ENCODE measurements at regions not wholly inside any gene's neighbourhood (a gene's known extent, or its start where the extent isn't known, plus 50 kb on each side); places are given as distances from the start of the nearest gene placed in this dataset.

DNA sequence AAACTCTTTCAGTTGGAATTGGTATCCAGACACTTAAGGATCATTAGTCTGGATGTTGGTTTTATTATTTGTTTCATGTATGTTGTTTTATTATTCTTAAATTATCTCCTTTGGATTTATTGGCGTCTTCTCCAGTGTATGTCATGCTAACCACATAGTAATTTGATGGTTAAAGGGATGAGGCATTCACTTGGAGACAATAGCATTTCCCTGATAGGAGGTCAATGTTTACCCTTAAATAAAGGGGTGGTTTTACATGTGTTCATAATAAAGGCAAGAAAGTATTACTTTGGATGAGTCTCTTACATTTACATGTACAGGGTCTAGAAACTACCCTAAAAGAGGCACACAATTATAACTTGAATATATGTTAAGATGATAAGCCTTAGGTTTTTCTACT is 51.2 kb upstream of the RNF144B start:
- Histone ChIP-seq H2AFZ (ENCODE audit: low read length) (no peak overlapping the region), H3K9me2 (replicated peaks; ENCODE audit: insufficient read depth, low read length) (no peaks in the 10 kb centered on the region), H3K9ac (ENCODE audit: low read length) (no peak overlapping the region), H3K4me3 (ENCODE audit: low read length) (no peak overlapping the region), H3K9me3 (replicated peaks; ENCODE audit: insufficient read depth, low read length) (no peaks in the 10 kb centered on the region), H3K79me2 (ENCODE audit: low read length) (no peaks in the 10 kb centered on the region), H3K4me1 (ENCODE audit: low read length) (no peaks in the 10 kb centered on the region), H3K36me3 (replicated peaks; ENCODE audit: insufficient read depth, low read length) (no peaks in the 10 kb centered on the region), H3K4me2 (ENCODE audit: low read depth, low read length) (no peak overlapping the region), H4K20me1 (ENCODE audit: insufficient read depth, low read length) (no peaks in the 10 kb centered on the region), H3K27me3 (replicated peaks; ENCODE audit: insufficient read depth, low read length) (no peaks in the 10 kb centered on the region), H3F3A (ENCODE audit: insufficient read depth, low read length) (no peaks in the 10 kb centered on the region), H3K27ac (ENCODE audit: low read length) (no peak overlapping the region)
- no peak for DNase-seq
- TF ChIP-seq EZH2 (optimal IDR thresholded peaks at IDR 0.05; ENCODE audit: low read depth, low read length) (no peak), EZH2phosphoT487 (IDR thresholded peaks at IDR 0.05; ENCODE audit: low read length) (no peak)
- TF ChIP-seq, protein P1, sequence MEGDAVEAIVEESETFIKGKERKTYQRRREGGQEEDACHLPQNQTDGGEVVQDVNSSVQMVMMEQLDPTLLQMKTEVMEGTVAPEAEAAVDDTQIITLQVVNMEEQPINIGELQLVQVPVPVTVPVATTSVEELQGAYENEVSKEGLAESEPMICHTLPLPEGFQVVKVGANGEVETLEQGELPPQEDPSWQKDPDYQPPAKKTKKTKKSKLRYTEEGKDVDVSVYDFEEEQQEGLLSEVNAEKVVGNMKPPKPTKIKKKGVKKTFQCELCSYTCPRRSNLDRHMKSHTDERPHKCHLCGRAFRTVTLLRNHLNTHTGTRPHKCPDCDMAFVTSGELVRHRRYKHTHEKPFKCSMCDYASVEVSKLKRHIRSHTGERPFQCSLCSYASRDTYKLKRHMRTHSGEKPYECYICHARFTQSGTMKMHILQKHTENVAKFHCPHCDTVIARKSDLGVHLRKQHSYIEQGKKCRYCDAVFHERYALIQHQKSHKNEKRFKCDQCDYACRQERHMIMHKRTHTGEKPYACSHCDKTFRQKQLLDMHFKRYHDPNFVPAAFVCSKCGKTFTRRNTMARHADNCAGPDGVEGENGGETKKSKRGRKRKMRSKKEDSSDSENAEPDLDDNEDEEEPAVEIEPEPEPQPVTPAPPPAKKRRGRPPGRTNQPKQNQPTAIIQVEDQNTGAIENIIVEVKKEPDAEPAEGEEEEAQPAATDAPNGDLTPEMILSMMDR (IDR thresholded peaks at IDR 0.05; ENCODE audit: low read length) = no peak

DNA sequence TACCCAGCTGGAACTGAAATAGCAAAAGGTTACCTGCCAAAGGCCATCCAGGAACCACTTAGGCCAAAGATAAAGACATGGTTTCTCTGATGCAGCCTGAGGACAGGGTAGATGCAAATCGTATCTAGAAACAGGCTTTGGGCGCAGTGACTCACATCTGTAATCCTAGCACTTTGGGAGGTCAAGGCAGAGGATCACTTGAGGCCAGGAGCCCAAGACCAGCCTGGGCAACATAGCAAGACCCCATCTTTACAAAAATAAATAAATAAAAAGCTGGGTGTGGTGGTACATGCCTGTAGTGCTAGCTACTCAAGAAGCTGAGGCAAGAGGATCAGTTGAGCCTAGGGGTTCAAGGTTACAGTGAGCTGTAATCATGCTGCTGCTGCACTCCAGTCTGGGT is 52.9 kb upstream of the RNF144B start:
- Histone ChIP-seq H3F3A (ENCODE audit: insufficient read depth, low read length) (no peaks in the 10 kb centered on the region), H3K9me3 (replicated peaks; ENCODE audit: insufficient read depth, low read length) (no peaks in the 10 kb centered on the region), H4K20me1 (ENCODE audit: insufficient read depth, low read length) (no peaks in the 10 kb centered on the region), H3K27ac (ENCODE audit: low read length) (no peak overlapping the region), H3K4me1 (ENCODE audit: low read length) (no peaks in the 10 kb centered on the region), H3K9ac (ENCODE audit: low read length) (no peak overlapping the region), H3K4me3 (ENCODE audit: low read length) (no peak overlapping the region), H3K4me2 (ENCODE audit: low read depth, low read length) (no peak overlapping the region), H3K27me3 (replicated peaks; ENCODE audit: insufficient read depth, low read length) (no peaks in the 10 kb centered on the region), H3K79me2 (ENCODE audit: low read length) (no peaks in the 10 kb centered on the region), H3K9me2 (replicated peaks; ENCODE audit: insufficient read depth, low read length) (no peaks in the 10 kb centered on the region), H3K36me3 (replicated peaks; ENCODE audit: insufficient read depth, low read length) (no peaks in the 10 kb centered on the region), H2AFZ (ENCODE audit: low read length) (no peak overlapping the region)
- TF ChIP-seq EZH2 (optimal IDR thresholded peaks at IDR 0.05; ENCODE audit: low read depth, low read length) = no peak
- TF ChIP-seq, protein P1 (IDR thresholded peaks at IDR 0.05; ENCODE audit: low read length) = no peak
- no peak for TF ChIP-seq EZH2phosphoT487 (IDR thresholded peaks at IDR 0.05; ENCODE audit: low read length)
- DNase-seq = no peak

DNA sequence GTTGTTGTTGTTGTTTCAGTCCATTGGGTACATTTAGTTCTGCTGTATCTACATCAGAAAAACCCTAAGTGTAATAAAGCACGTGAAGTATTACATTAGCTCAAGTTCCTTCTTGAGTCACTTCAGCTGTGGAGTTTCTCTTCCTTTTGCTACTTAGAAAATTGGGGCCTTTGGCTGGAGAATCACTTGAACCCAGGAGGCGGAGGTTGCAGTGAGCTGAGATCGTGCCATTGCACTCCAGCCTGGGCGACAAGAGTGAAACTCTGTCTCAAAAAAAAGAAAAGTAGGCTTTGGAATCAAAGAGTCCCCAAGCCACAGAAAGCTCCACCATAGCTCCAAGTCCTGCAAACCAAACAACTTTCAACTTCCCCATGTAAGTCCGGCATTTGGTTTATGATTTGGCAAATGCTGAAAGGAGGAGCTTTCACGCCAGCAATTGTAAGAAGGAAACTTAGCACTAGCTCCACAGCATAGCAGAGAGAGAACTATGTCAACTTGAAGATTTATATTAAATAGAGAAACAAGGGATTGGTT is 56.5 kb upstream of the RNF144B start:
- Histone ChIP-seq H3K27me3 (replicated peaks; ENCODE audit: insufficient read depth, low read length) (no peaks in the 10 kb centered on the region), H3K79me2 (ENCODE audit: low read length) (no peaks in the 10 kb centered on the region), H3K36me3 (replicated peaks; ENCODE audit: insufficient read depth, low read length) (no peaks in the 10 kb centered on the region), H2AFZ (ENCODE audit: low read length) (no peak overlapping the region), H3K4me3 (ENCODE audit: low read length) (no peak overlapping the region), H3K4me2 (ENCODE audit: low read depth, low read length) (no peak overlapping the region), H4K20me1 (ENCODE audit: insufficient read depth, low read length) (no peaks in the 10 kb centered on the region), H3K9me2 (replicated peaks; ENCODE audit: insufficient read depth, low read length) (no peaks in the 10 kb centered on the region), H3K4me1 (ENCODE audit: low read length) (no peaks in the 10 kb centered on the region), H3K27ac (ENCODE audit: low read length) (no peak overlapping the region), H3K9me3 (replicated peaks; ENCODE audit: insufficient read depth, low read length) (no peaks in the 10 kb centered on the region), H3K9ac (ENCODE audit: low read length) (no peak overlapping the region), H3F3A (ENCODE audit: insufficient read depth, low read length) (no peaks in the 10 kb centered on the region)
- DNase-seq = no peak
- no peak for TF ChIP-seq EZH2phosphoT487 (IDR thresholded peaks at IDR 0.05; ENCODE audit: low read length)

DNA sequence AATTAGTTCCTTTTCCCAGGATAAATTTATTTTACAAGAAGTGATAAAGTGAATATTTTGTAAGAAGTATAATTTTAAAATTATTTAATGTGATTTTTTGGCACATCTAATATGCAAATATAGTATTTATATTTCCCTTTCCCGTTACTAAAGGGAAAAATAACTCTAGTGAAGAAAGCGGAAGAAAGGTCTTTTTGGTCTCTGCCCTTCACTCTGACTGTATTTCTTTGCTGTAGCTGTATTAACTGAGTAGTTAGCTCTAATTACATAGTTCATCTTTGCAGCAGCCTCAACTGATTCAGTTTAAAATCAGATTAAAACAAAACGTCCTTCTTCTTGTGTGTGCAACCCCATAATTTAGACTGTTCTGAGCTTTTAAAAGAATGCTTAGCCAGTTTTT is 57.4 kb upstream of the RNF144B start:
- Histone ChIP-seq H4K20me1 (ENCODE audit: insufficient read depth, low read length) (no peaks in the 10 kb centered on the region), H3K27me3 (replicated peaks; ENCODE audit: insufficient read depth, low read length) (no peaks in the 10 kb centered on the region), H2AFZ (ENCODE audit: low read length) (no peak overlapping the region), H3K4me1 (ENCODE audit: low read length) (no peaks in the 10 kb centered on the region), H3K27ac (ENCODE audit: low read length) (no peak overlapping the region), H3K9me3 (replicated peaks; ENCODE audit: insufficient read depth, low read length) (no peaks in the 10 kb centered on the region), H3K79me2 (ENCODE audit: low read length) (no peaks in the 10 kb centered on the region), H3K4me3 (ENCODE audit: low read length) (no peak overlapping the region), H3K9ac (ENCODE audit: low read length) (no peak overlapping the region), H3K4me2 (ENCODE audit: low read depth, low read length) (no peak overlapping the region), H3K9me2 (replicated peaks; ENCODE audit: insufficient read depth, low read length) (no peaks in the 10 kb centered on the region), H3F3A (ENCODE audit: insufficient read depth, low read length) (no peaks in the 10 kb centered on the region), H3K36me3 (replicated peaks; ENCODE audit: insufficient read depth, low read length) (no peaks in the 10 kb centered on the region)
- no peak for DNase-seq
- no peak for TF ChIP-seq EZH2 (optimal IDR thresholded peaks at IDR 0.05; ENCODE audit: low read depth, low read length)

Data from MM.1S (cell line).